ENCODE measurements at regions not wholly inside any gene's neighbourhood (a gene's known extent, or its start where the extent isn't known, plus 50 kb on each side); places are given as distances from the start of the nearest gene placed in this dataset.
"Not testable (repeated sequence)": the region's sequence is repeated elsewhere in the genome, so short reads cannot be mapped to it uniquely, and the experiment has no call there.

GRCh38 chr15:96170979-96171739 lies 159.3 kb upstream of the NR2F2 start:
- intact Hi-C loops (cut with micrococcal nuclease), result no loop called here

GRCh38 chr15:96171853-96172296 lies 158.6 kb upstream of the NR2F2 start:
- intact Hi-C loops (cut with micrococcal nuclease), result no loop called here

- intact Hi-C loops (cut with micrococcal nuclease), result no loop called here
Observed at GRCh38 chr15:96172417-96172816, 158.1 kb upstream of the NR2F2 start.

- intact Hi-C loops (cut with micrococcal nuclease), result no loop called here
Observed at GRCh38 chr15:96176831-96177230, 153.7 kb upstream of the NR2F2 start.

GRCh38 chr15:96177279-96177678 lies 153.2 kb upstream of the NR2F2 start:
- intact Hi-C loops (cut with micrococcal nuclease), result no loop called here

DNA sequence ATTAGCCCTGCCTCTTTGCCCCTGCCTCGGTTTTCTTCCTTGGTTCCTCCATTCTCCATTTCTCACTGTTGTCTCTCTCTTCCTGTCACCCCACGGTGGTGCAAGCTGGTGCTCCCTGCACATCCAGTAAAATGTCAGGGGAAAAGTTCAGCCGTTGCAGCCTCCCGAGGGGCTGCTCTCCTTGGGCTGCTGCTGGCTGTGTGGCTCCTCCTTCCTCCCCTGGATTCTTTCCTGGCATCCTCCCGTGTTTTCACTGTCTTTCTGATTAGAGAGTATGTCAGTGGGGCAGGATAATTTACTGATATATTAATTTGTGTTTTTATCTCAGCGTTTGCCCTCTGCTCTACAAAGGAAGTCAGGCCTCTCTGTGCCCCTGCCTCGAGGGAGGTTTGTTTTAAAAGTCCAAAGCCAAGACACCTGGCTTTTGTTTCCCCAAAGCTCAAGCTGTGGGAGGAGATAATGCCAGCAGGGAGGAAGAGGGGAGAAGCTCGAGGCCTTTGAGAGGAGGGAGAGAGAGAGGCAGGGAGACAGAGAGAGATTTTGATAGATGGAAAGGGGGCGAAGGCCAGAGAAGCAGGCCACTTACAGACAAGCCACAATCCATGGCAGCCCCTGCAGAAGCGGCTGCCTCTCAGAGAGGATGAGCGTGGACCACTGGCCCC lies 150.3 kb upstream of the NR2F2 start:
- intact Hi-C loops (cut with micrococcal nuclease), result no loop called here

DNA sequence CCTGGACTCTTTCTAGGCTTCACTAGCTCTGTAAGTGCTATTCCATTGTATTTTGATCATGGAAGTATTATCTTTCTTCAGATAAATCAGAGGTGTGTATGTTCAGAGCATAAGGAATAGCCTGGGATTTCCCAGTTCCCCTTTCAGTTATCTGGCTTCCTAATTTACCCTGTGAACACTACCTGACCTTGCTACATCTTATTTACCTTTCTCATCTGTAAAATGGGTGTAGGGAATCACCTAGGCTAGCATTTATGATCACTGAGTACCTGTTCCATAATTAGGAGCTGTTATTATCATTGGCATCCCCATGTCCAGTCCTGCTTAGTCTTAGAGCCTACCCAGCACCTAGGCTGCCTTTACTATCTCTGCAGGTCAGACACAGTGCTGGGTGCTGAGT lies 149.3 kb upstream of the NR2F2 start:
- intact Hi-C loops (cut with micrococcal nuclease), result no loop called here

DNA sequence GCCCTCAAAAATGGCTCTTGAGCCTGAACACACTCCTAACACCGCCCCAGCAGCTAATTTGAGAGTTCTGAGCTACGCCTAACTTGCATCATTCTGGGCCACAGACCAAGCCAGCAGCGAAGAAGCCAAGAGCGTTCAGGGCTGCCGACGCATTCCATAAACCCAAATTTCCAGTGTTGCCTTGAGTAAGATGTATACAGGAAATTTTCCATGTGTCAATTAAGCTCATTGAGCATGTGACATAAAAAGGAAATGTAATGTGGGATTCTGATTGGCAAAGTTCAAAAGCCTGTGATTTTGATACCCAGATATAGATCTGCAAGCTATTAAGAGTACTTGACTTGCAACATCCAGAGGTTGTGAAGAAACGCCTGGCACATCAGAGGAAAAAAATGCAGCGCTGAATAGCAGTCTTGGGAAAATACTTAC lies 148.6 kb upstream of the NR2F2 start:
- intact Hi-C loops (cut with micrococcal nuclease), result no loop called here

DNA sequence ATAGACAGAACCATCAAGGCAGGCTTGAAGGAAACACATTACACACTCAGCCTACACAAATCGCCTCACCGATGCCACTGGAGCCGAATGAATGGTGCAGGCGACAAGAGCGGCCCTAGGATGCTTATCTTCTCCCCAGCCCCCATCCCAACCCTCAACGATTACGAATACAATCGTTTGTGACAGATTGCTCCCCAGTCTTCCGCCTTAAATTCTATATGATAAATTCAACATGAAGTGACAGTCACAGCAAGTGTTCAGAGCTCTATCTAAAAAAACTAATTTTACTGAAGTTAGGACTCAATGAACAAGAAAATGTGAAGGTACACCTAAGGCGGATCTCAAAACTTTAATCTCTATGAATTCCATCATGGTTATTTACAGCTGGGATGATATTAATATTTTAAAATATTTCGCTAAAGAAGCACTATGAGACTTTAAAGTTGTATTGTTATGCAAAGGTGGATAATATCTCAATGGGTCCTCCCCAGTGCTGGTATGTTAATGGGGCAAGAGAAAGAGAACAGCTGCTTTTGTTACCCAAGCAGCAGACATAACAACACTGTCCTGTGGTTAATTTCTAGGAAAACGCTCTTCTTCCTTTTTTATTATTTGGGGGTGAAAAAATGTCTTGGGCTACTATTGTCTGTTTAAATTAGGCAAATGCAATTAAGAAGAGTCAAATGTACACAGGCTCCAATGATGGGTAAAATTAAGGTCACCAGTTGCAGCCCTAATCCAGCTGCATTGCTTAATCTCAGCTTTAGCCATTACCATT lies 147.6 kb upstream of the NR2F2 start:
- intact Hi-C loops (cut with micrococcal nuclease), result no loop called here

DNA sequence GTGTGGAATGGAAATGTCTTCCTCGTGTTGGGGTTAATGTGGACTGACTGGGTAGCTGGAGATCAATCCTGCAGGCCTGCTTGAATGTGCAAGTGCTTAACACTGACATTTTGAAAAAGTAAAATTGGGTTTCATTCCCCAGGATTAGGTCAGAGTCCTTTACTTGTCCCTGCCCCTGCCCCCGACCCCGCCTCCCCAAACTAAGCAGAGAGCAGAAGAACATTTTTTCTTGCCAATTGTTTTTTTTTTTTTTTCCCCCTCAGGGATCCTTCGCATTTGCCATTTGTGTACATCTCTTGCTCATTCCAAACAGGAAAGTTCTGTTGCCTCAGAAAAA lies 147.0 kb upstream of the NR2F2 start:
- intact Hi-C loops (cut with micrococcal nuclease), result no loop called here

DNA sequence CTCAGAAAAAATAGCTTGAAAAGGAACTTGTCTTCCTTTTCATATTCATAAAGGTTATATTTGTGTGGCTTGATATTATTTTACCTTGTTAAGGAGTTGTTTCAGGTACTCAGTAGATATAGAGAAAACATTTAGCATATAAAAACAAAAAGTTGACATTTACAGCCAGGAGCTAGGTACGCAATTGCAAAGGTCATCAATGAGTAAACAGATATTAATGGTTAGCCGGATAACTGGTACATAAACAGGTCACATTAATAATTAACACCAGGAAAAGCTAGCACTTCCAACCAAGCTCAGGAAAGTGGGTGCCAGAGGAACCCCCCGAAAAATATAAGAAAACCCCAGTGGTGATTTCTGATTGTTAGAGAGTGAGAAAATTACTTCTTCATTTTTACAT lies 146.6 kb upstream of the NR2F2 start:
- intact Hi-C loops (cut with micrococcal nuclease), result no loop called here

DNA sequence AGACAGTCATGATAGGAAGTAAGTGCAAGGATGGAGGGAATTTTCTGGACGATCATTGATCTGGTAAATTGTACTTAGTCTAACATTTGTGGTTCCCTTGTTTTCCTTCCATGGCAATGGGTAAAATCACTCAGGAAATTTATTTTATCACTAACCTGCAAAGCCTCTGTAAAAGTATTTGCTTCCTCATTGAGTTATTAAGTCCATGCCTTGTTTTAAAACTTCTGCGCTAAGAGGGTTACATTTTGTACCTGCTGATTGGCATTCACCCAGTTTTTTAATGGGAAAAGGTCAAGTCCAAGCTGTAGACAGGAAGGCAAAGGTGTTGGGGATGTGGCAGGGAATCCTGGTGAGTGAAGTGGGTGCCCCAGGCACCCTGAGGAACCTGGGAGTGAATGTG lies 146.2 kb upstream of the NR2F2 start:
- intact Hi-C loops (cut with micrococcal nuclease), result no loop called here

DNA sequence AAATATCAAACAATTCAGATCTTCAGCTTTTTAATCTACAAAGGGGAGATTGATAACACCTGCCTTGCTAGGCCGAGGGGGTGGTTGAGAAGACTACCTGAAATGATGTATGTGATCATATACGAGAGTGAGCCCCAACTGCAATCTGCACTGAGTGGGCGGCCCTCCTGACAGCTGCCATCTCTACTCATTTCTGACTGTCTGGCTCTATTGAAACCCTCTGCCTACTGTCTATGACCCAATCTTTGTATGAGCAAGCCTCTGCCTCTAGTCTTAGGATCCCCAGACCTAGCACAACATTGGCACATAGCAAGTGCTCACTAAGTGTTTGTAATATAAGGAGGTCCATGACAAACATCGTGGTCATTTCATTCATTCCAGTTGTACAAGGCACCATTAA lies 144.4 kb upstream of the NR2F2 start:
- intact Hi-C loops (cut with micrococcal nuclease), result no loop called here

DNA sequence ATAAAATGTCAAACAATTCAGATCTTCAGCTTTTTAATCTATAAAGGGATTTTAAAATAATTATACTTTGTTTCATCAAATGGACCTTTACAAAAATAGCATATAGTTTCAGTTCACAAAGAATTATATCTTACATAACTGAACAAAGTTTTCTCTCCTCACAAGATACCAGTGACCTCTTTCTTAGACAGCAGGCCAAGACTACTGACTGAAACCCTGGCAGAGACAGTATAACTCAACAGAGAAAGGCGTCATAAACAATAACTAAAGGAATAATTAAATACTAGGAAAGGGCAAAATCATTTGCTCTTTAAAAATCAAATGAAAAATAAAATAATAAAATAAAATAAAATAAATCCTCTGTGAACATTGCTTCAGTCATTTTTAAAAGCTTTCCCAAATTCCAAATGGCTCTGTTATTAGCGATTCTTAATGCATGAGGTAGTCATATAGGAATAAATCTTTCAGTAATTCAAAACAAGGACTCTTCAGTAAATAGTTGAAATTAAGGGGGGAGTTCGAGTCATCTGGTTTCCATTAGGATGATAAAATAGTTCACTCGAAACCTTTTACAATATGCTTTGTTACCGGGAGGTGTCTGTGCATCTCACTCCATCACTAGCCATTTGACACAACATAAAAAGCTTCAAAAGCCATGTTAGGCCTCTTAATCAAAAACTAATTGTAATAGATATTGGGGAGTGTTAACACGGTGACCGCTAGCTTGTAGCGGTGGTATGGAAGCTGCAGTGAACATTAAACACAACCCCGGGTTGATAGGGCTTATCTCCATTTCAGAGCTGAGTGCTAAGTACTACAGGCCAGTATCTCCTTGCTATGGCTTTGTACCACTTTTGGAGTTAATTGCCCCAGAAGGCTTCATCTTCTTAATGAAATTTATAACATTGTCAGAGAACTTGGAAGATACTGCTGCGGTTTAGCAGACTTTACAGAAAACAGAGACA lies 142.9 kb upstream of the NR2F2 start:
- intact Hi-C loops (cut with micrococcal nuclease), result no loop called here

DNA sequence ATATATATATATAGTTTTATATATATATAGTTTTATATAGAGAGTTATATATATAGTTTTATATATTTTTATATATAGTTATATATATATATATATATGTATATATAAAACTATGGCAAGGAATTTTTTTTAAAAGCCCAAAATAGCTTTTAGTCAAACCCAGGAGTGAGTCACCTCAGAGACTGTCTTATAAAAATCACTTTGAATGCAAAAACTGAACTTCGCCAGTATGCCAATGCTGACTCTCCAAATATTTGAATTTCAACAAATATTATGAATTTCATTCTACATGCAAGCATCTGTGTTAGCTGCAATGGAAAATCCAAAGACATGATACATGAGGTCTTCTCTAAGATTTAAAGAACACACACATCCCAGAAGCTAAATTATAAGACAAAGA lies 132.8 kb upstream of the NR2F2 start:
- intact Hi-C loops (cut with micrococcal nuclease), result no loop called here

DNA sequence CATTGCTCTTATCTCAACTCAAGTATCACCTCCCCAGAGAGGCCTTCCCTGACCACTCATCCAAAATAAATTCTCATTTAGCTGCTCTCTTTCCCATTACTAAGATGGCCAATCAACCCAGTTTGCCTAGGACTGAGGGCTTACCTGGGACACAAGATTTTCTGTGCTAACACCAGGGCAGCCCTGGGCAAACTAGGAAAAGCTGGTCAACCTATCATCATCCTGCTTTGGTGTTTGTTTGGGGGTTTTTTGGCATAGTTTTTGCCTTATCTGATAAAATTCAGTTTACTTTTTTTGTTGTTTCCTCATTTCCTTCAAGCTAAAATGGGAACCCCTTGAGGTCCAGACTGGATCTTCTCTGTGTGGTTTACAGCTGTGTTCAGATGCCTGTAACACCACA lies 131.4 kb upstream of the NR2F2 start:
- intact Hi-C loops (cut with micrococcal nuclease), result no loop called here

GRCh38 chr15:96200357-96200967 lies 130.0 kb upstream of the NR2F2 start:
- intact Hi-C loops (cut with micrococcal nuclease), result no loop called here

DNA sequence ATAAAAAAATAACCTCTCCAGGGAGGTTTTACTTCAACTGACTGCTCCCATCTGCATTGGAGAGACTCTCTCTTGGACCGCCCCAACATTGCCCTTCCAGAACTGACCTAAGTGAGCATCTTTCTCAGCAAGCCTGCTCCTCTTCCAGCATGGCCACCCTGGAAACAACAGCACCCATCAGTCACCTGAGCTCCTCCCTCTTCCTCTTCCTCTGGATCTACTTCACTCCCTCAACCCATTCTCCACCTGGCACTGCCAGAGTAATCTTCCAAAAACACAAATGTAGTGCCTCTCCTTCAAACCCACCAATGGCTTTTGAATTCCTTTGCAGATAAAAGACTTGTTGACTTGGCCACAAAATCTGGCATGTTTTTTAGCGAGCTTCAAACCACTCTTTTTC lies 128.8 kb upstream of the NR2F2 start:
- intact Hi-C loops (cut with micrococcal nuclease), result no loop called here

DNA sequence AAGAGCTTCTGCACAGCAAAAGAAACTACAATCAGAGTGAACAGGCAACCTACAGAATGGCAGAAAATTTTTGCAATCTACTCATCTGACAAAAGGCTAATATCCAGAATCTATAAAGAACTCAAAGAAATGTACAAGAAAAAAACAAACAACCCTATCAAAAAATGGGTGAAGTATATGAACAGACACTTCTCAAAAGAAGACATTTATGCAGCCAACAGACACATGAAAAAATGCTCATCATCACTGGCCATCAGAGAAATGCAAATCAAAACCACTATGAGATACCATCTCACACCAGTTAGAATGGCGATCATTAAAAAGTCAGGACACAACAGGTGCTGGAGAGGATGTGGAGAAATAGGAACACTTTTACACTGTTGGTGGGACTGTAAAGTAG lies 124.9 kb upstream of the NR2F2 start:
- intact Hi-C loops (cut with micrococcal nuclease), result not testable (repeated sequence)

- intact Hi-C loops (cut with micrococcal nuclease), result no loop called here
Observed at GRCh38 chr15:96207377-96208006, 123.0 kb upstream of the NR2F2 start.
